GM12891 (cell line): ENCODE measurements at regions not wholly inside any gene's neighbourhood (a gene's known extent, or its start where the extent isn't known, plus 50 kb on each side); places are given as distances from the start of the nearest gene placed in this dataset.

ENCODE experiments used
- POLR2A ChIP-seq: IDR thresholded peaks from 2 replicates; pipeline ENCODE4 v1.6.1; 2011; ENCODE audit warnings: low read depth, low read length, control low read depth
- POLR2AphosphoS5 ChIP-seq: IDR thresholded peaks from 2 replicates; pipeline ENCODE4 v1.6.1; 2011; ENCODE audit warnings: low read depth, low read length, control low read depth
- TAF1 ChIP-seq: IDR thresholded peaks from 2 replicates; pipeline ENCODE4 v1.6.1; 2011; ENCODE audit warnings: low read depth, low read length, control low read depth

- TF ChIP-seq POLR2A (no peak), POLR2AphosphoS5 (no peak), TAF1 (no peak)
Measured at GRCh38 chr16:6949240-6949639, 383.4 kb upstream of the RBFOX1 start.
